GM12878 (cell line): ENCODE measurements at regions not wholly inside any gene's neighbourhood (a gene's known extent, or its start where the extent isn't known, plus 50 kb on each side); places are given as distances from the start of the nearest gene placed in this dataset.

Experiments used
- ATAC-seq: fragments of 200-7000 bp; cut with Tn5 transposase; 3 replicates; pipeline ENCODE4 v1.9.1; 2020; ENCODE audit warnings: mild to moderate bottlenecking, moderate library complexity
- BruUV-seq: library from RNA; stranded (reverse); fragments of 400-500 nt; replicated peaks from 2 replicates; lab custom pipeline; 2021; lab: Mats Ljungman, UMichigan
- CTCF ChIA-PET: fragments of 300-600 bp; sonication (Branson Sonifier 250); formaldehyde crosslinking; extraction: SDS; loops from one replicate; lab custom pipeline; 2021; ENCODE audit warnings: inconsistent platforms; lab: Yijun Ruan, JAX
- POLR2A ChIA-PET: fragments of 350-600 bp; formaldehyde crosslinking; extraction: SDS; loops from one replicate; lab custom pipeline; 2021; ENCODE audit warnings: inconsistent platforms; lab: Charles Lee
- RAD21 ChIA-PET: fragments of 300-600 bp; sonication (Branson Sonifier 250); formaldehyde crosslinking; loops from one replicate; lab custom pipeline; 2023; ENCODE audit warnings: antibody characterized with exemption; ENCODE audit not compliant: unreplicated experiment; lab: Charles Lee
- SMC1A ChIA-PET: fragments of 300-600 bp; sonication (Branson Sonifier 250); formaldehyde crosslinking; loops from one replicate; lab custom pipeline; 2023; ENCODE audit not compliant: unreplicated experiment, uncharacterized antibody; lab: Charles Lee
- DNase-seq: peaks from one replicate; pipeline ENCODE4 v3.0.0-alpha.2; 2011; ENCODE audit warnings: low read depth, low spot score
- FAIRE-seq: peaks from 3 replicates; lab custom pipeline; 2011; peaks lifted over from hg19 to GRCh38; lab: Jason Lieb, UNC
- H2AFZ ChIP-seq: 2 replicates; pipeline ENCODE4 v1.6.0; 2011; ENCODE audit warnings: low read depth, low read length, control low read depth; ENCODE audit not compliant: control insufficient read depth
- H3K27ac ChIP-seq: 2 replicates; pipeline ENCODE4 v1.5.1; 2011; ENCODE audit warnings: control low read depth; ENCODE audit not compliant: control insufficient read depth, insufficient read depth
- H3K27me3 ChIP-seq, 2 experiments: replicated peaks in 1 of 2; 2 replicates each; pipeline versions ENCODE4 v1.6.0 to v1.6.1; 2011; ENCODE audit warnings: low read length in 1 of 2; ENCODE audit not compliant: control insufficient read depth in 2 of 2, insufficient read depth in 2 of 2
- H3K36me3 ChIP-seq, 2 experiments: 2 replicates each; pipeline ENCODE4 v1.5.1; 2011; ENCODE audit warnings: low read length in 1 of 2; ENCODE audit not compliant: control insufficient read depth in 2 of 2, insufficient read depth in 2 of 2
- H3K4me1 ChIP-seq: 2 replicates; pipeline ENCODE4 v1.6.1; 2011; ENCODE audit warnings: mild to moderate bottlenecking, low read length, moderate library complexity, mixed read lengths; ENCODE audit not compliant: control insufficient read depth, insufficient read depth
- H3K4me2 ChIP-seq: 2 replicates; pipeline ENCODE4 v1.6.0; 2011; ENCODE audit warnings: control low read depth; ENCODE audit not compliant: control insufficient read depth, insufficient read depth
- H3K4me3 ChIP-seq: fragments of 200-600 bp; sonication (generic); 2 replicates; pipeline ENCODE4 v1.5.1; 2016
- H3K79me2 ChIP-seq: 2 replicates; pipeline ENCODE4 v1.6.0; 2011; ENCODE audit warnings: low read length; ENCODE audit not compliant: control insufficient read depth, insufficient read depth
- H3K9ac ChIP-seq: 2 replicates; pipeline ENCODE4 v1.8.0; 2011; ENCODE audit warnings: low read length, control low read depth, mixed read lengths; ENCODE audit not compliant: control insufficient read depth, insufficient read depth
- H3K9me3 ChIP-seq: replicated peaks from 3 replicates; pipeline ENCODE4 v1.5.1; 2011; ENCODE audit warnings: mild to moderate bottlenecking, low read length; ENCODE audit not compliant: control insufficient read depth, insufficient read depth
- H4K20me1 ChIP-seq: 2 replicates; pipeline ENCODE4 v1.6.0; 2011; ENCODE audit not compliant: control insufficient read depth, insufficient read depth
- ATF3 ChIP-seq: IDR thresholded peaks from 2 replicates; pipeline ENCODE4 v1.6.1; 2011; ENCODE audit warnings: low read depth, mild to moderate bottlenecking, low read length, moderate library complexity, borderline replicate concordance; ENCODE audit errors: extremely low read depth
- CBFB ChIP-seq: IDR thresholded peaks from 2 replicates; pipeline ENCODE4 v1.6.1; 2016; ENCODE audit warnings: antibody characterized with exemption, low read depth
- CTCF ChIP-seq, 3 experiments: IDR thresholded peaks in 2 of 3; conservative IDR thresholded peaks in 1 of 3; 2 replicates each; pipeline ENCODE4 v1.5.1; 2011; ENCODE audit warnings: low read depth in 3 of 3, low read length in 3 of 3, mild to moderate bottlenecking in 3 of 3, control low read depth in 2 of 3, moderate library complexity in 2 of 3, inconsistent platforms in 1 of 3, mixed read lengths in 1 of 3; ENCODE audit not compliant: control insufficient read depth in 2 of 3, insufficient read depth in 1 of 3; ENCODE audit errors: extremely low read depth in 1 of 3
- EGR1 ChIP-seq, 2 experiments: IDR thresholded peaks; 1 replicate in 1 of 2; 2 replicates in 1 of 2; pipeline ENCODE4 v1.6.1; 2011 to 2012; ENCODE audit warnings: low read depth in 2 of 2, low read length in 2 of 2, borderline replicate concordance in 1 of 2, mild to moderate bottlenecking in 1 of 2, moderate library complexity in 1 of 2
- FOXK2 ChIP-seq: fragments of 450-650 bp; IDR thresholded peaks from 2 replicates; pipeline ENCODE4 v1.6.1; 2017; ENCODE audit warnings: mild to moderate bottlenecking, moderate library complexity
- FOXM1 ChIP-seq: IDR thresholded peaks from 2 replicates; pipeline ENCODE4 v1.6.1; 2012; ENCODE audit warnings: low read depth, mild to moderate bottlenecking, inconsistent platforms, low read length, moderate library complexity
- HCFC1 ChIP-seq: fragments of 150-350 bp; IDR thresholded peaks from 2 replicates; pipeline ENCODE4 v1.6.1; 2014; ENCODE audit warnings: low read length
- IRF5 ChIP-seq: fragments of 450-650 bp; IDR thresholded peaks from 2 replicates; pipeline ENCODE4 v1.6.1; 2017; ENCODE audit warnings: borderline replicate concordance
- KAT2A ChIP-seq: conservative IDR thresholded peaks from 2 replicates; pipeline ENCODE4 v1.6.1; 2011; ENCODE audit warnings: low read depth, low read length; ENCODE audit not compliant: control insufficient read depth
- KDM1A ChIP-seq: fragments of 200-600 bp; sonication (generic); IDR thresholded peaks from 2 replicates; pipeline ENCODE4 v1.6.1; 2016; ENCODE audit warnings: borderline replicate concordance
- LARP7 ChIP-seq: fragments of 450-650 bp; IDR thresholded peaks from 2 replicates; pipeline ENCODE4 v1.6.1; 2017; ENCODE audit warnings: mild to moderate bottlenecking
- MEF2A ChIP-seq: IDR thresholded peaks from 2 replicates; pipeline ENCODE4 v1.6.1; 2011; ENCODE audit warnings: low read depth, mild to moderate bottlenecking, low read length, moderate library complexity; ENCODE audit not compliant: insufficient read depth
- NFXL1 ChIP-seq: fragments of 450-650 bp; IDR thresholded peaks from 2 replicates; pipeline ENCODE4 v1.6.1; 2017; ENCODE audit warnings: antibody characterized with exemption, mild to moderate bottlenecking, borderline replicate concordance
- NR2C1 ChIP-seq: fragments of 450-650 bp; IDR thresholded peaks from 2 replicates; pipeline ENCODE4 v1.6.1; 2017; ENCODE audit warnings: antibody characterized with exemption, mild to moderate bottlenecking, moderate library complexity
- POU2F2 ChIP-seq: IDR thresholded peaks from 3 replicates; pipeline ENCODE4 v1.6.1; 2011; ENCODE audit warnings: low read depth, mild to moderate bottlenecking, low read length, borderline replicate concordance
- RAD21 ChIP-seq: IDR thresholded peaks from 2 replicates; pipeline ENCODE4 v1.6.1; 2011; ENCODE audit warnings: mild to moderate bottlenecking, low read depth, low read length, moderate library complexity; ENCODE audit not compliant: insufficient read depth
- SMC3 ChIP-seq: IDR thresholded peaks from 2 replicates; pipeline ENCODE4 v1.6.1; 2011; ENCODE audit warnings: low read length, improper control_type of control experiment, borderline replicate concordance
- STAT1 ChIP-seq: fragments of 450-650 bp; conservative IDR thresholded peaks from 2 replicates; pipeline ENCODE4 v1.6.1; 2014; ENCODE audit warnings: antibody characterized with exemption, mild to moderate bottlenecking
- ZNF384 ChIP-seq: IDR thresholded peaks from 2 replicates; pipeline ENCODE4 v1.6.1; 2012; ENCODE audit warnings: low read depth, mild to moderate bottlenecking, low read length, improper control_type of control experiment, borderline replicate concordance
- WGBS: methylation state at CpG from one replicate; pipeline ENCODE4 v1.1.6; 2016; ENCODE audit warnings: low lambda C conversion rate; ENCODE audit not compliant: insufficient replicate concordance, insufficient coverage; ENCODE audit errors: missing lambda C conversion rate; 5-methylcytosine and 5-hydroxymethylcytosine counted together
- in situ Hi-C: fragments of 300-500 bp; cut with MboI; formaldehyde crosslinking; loops from 9 replicates; pipeline ENCODE4 v1.14.3; 2018; ENCODE audit warnings: mixed read lengths
- intact Hi-C: fragments of 100-400 bp; cut with micrococcal nuclease; formaldehyde crosslinking; loops from one replicate; pipeline ENCODE4 v1.14.2; 2022; ENCODE audit not compliant: unreplicated experiment

- TF ChIP-seq IRF5 (no peak), MEF2A (no peak), STAT1 (no peak), KDM1A (no peak)
Observed at GRCh38 chr6:26257272-26257671, 107.7 kb upstream of the BTN3A2 start (continued).

GRCh38 chr6:26258212-26258977 is 106.6 kb upstream of the BTN3A2 start:
- H3K27me3 ChIP-seq = no peaks in the 10 kb centered on the region
- in situ Hi-C loops = no loop called here
- SMC1A ChIA-PET = interaction anchor here (1.0 to 5.6 kb wide), 11 partner anchors 9 to 311 kb away, joined by 3 to 33 read pairs (median 6); a partner anchor contains a TSS
- 98% methylated on average over 5 of the region's 5 CpGs for WGBS
- H3K4me2 ChIP-seq = no peak overlapping the region
- peak; percentile 69 for ATAC-seq
- BruUV-seq = no TSS peak
- no peak overlapping the region for H3K27ac ChIP-seq
- no peaks in the 10 kb centered on the region for H4K20me1 ChIP-seq
- POLR2A ChIA-PET = interaction anchor here (0.6 to 1.6 kb wide), 5 partner anchors 8 to 61 kb away, joined by 3 to 7 read pairs (median 6); a partner anchor contains a TSS
- no peaks in the 10 kb centered on the region for H3K36me3 ChIP-seq
- peak; percentile 81 for FAIRE-seq
- no peak overlapping the region for H3K4me3 ChIP-seq
- no peak overlapping the region for H3K9ac ChIP-seq
- H3K4me1 ChIP-seq = peaks cover 2% of the 10 kb centered on the region; the same call in 1 of the 2 replicates
- peaks cover 2% of the 10 kb centered on the region for H3K79me2 ChIP-seq
- RAD21 ChIA-PET = interaction anchor here (0.7 to 3.4 kb wide), 11 partner anchors 8 to 74 kb away, joined by 3 to 19 read pairs (median 4); a partner anchor contains a TSS
- CTCF ChIA-PET = interaction anchor here (0.6 to 7.7 kb wide), 22 partner anchors 8 to 337 kb away, joined by 3 to 131 read pairs (median 5); a partner anchor contains a TSS
- DNase-seq = no peak
- H2AFZ ChIP-seq = no peak overlapping the region
- no peaks in the 10 kb centered on the region for H3K9me3 ChIP-seq
- intact Hi-C loops = no loop called here
- TF ChIP-seq FOXK2 (no peak), FOXM1 (no peak), POU2F2 (no peak), ATF3 (no peak), CBFB (no peak), NFXL1 (no peak), LARP7 (no peak), CTCF (IDR thresholded peaks at IDR 0.05 in 2 of 3, conservative IDR thresholded peaks at IDR 0.05 in 1 of 3; ENCODE audit: control insufficient read depth in 2 of 3, extremely low read depth in 1 of 3, insufficient read depth in 1 of 3, low read depth in 3 of 3, low read length in 3 of 3) (peak; percentile 23 to 34 (median 29); a peak in 4 of 6 replicates), ZNF384 (no peak), EGR1 (IDR thresholded peaks at IDR 0.05; ENCODE audit: borderline replicate concordance in 1 of 2, low read depth in 2 of 2, low read length in 2 of 2) (no peak), RAD21 (0 out of 2 replicates have a peak, but pooled peaks have one; percentile 9), KAT2A (no peak), SMC3 (peak; percentile 20; the same call in 1 of the 2 replicates), NR2C1 (no peak), HCFC1 (no peak)
